ENCODE measurements at regions not wholly inside any gene's neighbourhood (a gene's known extent, or its start where the extent isn't known, plus 50 kb on each side); places are given as distances from the start of the nearest gene placed in this dataset.

DNA sequence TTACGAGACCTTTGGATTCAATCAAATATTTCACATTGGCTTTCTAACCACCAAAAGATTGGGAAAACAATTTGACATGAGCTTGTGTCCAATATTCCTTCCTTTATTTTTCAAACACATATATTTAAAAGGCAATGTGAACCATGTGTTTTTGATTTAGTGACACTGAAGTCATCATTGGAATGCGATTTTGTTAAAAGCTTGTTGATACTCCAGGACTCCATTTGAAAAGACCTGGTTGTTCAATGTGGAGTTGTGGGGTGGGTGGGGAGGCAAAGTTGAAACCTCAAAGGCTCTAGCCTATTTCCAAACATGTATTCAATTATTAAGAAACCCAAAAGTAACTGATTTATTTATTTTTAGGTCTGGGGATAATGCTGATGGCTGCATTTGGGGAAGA, 114.1 kb upstream of the TRIB2 start:
- TF ChIP-seq GATA2 (IDR thresholded peaks at IDR 0.05; ENCODE audit: low read depth, low read length) (no peak), GATA3 (IDR thresholded peaks at IDR 0.05; ENCODE audit: low read depth, low read length) (no peak)

DNA sequence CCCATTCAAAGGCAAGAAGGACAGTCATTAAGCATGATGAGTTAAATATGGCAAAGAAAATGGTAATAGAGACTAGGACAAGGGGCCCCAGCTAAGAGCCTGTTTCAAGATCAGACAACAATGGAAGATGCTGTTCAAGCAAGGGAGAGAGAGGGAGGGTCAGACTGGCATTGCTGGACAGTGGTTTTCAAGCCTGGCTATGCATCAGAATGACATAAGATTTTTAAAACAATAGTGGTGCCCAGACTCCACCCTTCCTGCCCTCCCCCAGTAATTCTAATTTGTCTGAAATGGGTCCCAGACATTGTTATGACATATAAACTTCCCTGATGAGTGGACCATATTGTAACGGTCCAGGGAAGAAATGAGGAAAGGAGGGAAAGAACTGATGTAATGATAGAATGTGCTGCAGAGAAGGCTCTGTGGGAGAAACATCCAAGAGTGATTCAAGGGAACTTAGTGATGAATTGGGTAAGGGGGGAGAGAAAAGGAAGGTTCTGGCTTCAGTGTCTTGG, 112.9 kb upstream of the TRIB2 start:
- TF ChIP-seq GATA2 (IDR thresholded peaks at IDR 0.05; ENCODE audit: low read depth, low read length) (no peak), GATA3 (IDR thresholded peaks at IDR 0.05; ENCODE audit: low read depth, low read length) (no peak)

DNA sequence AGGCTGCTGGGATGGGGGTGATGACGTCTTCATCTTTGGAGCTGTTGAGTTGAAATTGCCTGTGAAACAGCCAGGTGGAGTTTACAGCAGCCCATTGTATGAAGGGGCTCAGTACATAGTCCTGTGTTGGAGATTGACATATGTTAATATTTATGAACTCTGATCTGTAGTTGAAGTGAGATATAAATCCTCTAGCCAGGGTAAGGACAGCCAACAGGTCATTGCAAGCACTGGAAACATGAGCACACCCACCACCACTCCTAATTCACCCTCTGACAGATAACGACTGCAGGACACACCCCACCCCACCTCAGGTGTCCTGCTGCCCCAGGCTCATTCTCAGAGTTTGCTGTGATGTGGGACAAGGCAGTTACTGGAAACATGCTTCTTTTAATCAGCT, 112.4 kb upstream of the TRIB2 start:
- TF ChIP-seq GATA2 (IDR thresholded peaks at IDR 0.05; ENCODE audit: low read depth, low read length) (no peak), GATA3 (IDR thresholded peaks at IDR 0.05; ENCODE audit: low read depth, low read length) (no peak)

DNA sequence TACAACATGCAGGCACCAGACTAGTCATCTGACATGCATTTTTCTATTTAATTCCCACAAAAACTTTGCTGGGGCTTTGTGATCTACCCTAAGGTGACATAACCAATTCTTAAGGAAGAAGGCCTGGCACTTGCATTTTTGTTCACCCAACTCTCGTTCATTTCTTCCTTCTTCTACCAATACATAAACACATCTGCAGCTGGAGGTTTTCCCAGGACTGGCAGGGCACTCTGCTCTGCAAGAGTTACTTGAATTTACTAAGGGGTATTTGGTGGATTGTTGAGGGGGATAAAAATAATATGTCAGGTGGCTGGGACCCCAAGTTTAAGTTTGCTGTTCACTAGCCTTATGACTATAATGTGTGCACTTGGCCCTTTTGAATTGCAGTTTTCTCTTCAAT, 111.4 kb upstream of the TRIB2 start:
- TF ChIP-seq GATA2 (IDR thresholded peaks at IDR 0.05; ENCODE audit: low read depth, low read length) (no peak), GATA3 (IDR thresholded peaks at IDR 0.05; ENCODE audit: low read depth, low read length) (no peak)

DNA sequence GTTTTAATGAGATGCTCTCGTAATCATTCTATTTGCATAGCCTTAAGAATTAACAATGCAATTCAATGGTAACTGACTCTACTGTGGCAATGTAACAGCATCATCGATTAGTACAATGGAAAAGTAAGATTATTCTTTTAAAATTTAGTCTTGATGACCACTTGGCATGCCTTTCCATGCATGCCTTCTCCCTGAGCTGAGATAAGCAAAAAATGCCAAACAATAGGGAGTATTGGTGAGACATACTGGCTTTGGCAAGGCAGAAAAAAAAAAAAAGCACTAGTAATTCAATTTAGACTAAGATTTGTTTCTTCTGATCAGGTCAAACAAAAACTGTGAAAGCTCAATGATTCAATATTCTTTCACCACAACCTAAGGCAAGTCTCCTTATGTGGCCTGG, 110.8 kb upstream of the TRIB2 start:
- no peak for TF ChIP-seq GATA2 (IDR thresholded peaks at IDR 0.05; ENCODE audit: low read depth, low read length)
- TF ChIP-seq GATA3 (IDR thresholded peaks at IDR 0.05; ENCODE audit: low read depth, low read length), result no peak

DNA sequence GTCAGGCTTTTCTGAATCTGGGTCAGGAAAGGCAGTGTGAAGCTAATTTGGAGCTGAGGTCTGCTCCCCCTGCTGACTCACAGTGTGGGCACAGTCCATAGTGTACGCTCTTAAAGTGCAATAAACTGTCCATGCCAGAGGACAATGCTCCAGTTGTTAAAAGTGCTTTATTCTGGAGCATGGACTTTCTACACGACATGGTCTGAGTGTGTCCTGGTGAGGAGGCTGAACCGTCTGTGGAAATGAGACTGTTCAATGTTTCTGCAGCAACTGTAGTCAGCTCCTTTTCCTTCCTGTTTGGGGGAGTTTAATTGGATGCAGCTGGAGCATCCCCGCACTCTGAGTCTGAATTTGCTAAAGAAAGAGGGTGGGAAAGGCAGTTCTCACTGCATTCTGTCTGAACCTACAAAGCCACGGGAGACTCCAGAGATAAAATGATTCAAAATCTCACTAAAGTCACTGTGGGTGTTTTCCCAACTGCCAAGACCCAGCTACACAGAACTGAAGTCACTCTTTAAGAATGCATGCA, 110.2 kb upstream of the TRIB2 start:
- TF ChIP-seq GATA3 (IDR thresholded peaks at IDR 0.05; ENCODE audit: low read depth, low read length) (no peak), GATA2 (IDR thresholded peaks at IDR 0.05; ENCODE audit: low read depth, low read length) (no peak)

DNA sequence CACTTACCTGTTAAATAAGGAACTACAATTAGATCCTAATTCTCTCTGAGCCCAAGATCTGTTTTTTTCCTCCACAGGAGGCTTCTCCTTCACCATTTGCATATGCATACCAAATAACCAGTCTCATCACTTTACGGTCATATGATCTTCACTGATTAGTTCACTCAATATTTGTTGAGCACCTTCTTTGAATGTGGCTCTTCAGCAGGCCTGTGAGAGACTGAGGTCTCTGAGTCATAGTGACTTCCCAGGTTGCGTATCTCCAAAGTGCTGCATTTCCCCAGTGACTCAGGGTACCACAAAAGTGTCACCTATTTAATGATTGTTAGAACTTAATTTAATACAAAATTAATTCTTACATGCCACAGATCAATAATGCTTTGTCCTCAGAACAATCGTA, 108.8 kb upstream of the TRIB2 start:
- TF ChIP-seq GATA3 (IDR thresholded peaks at IDR 0.05; ENCODE audit: low read depth, low read length) (no peak), GATA2 (IDR thresholded peaks at IDR 0.05; ENCODE audit: low read depth, low read length) (no peak)

DNA sequence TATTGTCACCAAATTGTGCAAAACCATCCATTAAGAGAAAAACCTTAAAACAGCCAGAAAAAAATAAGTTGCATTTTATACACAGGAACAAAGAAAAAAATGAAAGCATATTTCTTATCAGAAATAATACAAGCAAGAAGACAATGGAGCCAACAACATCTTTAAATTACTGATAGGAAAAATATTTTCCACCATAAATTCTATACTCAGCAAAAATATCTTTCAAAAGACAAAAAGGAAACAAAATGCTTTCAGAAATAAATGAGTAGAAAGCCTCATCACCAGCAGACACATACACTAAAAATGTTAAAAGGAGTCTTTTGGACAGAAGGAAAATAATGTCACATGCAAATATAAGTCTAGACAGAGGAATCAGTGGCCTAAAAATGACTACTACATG, 106.4 kb upstream of the TRIB2 start:
- TF ChIP-seq GATA3 (IDR thresholded peaks at IDR 0.05; ENCODE audit: low read depth, low read length) (no peak), GATA2 (IDR thresholded peaks at IDR 0.05; ENCODE audit: low read depth, low read length) (no peak)

DNA sequence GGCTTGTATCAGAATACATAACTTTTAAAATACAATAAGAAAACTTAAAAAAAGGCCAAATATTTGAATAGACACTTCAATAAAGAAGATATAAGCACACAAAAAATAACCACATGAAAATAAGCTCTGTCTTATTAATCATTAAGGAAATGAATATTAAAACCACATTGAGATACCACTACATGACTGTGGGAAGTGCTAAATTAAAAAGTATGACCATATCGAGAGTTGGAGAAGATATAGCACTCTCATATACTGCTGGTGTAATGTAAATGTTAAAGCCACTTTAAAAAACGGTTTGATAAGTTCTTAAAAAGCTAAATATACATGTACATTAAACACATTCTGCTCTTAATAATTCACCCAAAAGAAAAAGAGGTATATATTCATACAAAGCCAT, 104.6 kb upstream of the TRIB2 start:
- TF ChIP-seq GATA3 (IDR thresholded peaks at IDR 0.05; ENCODE audit: low read depth, low read length), result no peak
- no peak for TF ChIP-seq GATA2 (IDR thresholded peaks at IDR 0.05; ENCODE audit: low read depth, low read length)

DNA sequence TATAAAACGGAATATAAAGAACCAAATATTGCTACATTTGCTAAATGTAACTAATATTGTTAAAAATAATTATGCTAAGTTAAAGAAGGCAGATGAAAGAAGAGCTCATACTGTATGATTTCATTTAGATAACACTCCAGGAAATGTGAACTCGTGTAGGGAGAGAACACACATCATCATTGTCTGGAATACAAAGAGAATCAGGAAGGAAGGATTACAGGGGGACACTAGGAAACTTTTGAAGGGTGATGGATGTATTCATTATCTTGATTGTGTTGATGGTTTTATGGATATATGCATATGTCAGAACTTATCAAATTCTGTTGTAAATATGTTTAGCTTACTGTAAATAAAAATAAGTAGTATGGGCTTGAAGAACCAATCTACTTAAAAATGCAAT, 104.1 kb upstream of the TRIB2 start:
- TF ChIP-seq GATA2 (IDR thresholded peaks at IDR 0.05; ENCODE audit: low read depth, low read length), result no peak
- peak; percentile 22; the same call in 1 of the 2 replicates for TF ChIP-seq GATA3 (IDR thresholded peaks at IDR 0.05; ENCODE audit: low read depth, low read length)

DNA sequence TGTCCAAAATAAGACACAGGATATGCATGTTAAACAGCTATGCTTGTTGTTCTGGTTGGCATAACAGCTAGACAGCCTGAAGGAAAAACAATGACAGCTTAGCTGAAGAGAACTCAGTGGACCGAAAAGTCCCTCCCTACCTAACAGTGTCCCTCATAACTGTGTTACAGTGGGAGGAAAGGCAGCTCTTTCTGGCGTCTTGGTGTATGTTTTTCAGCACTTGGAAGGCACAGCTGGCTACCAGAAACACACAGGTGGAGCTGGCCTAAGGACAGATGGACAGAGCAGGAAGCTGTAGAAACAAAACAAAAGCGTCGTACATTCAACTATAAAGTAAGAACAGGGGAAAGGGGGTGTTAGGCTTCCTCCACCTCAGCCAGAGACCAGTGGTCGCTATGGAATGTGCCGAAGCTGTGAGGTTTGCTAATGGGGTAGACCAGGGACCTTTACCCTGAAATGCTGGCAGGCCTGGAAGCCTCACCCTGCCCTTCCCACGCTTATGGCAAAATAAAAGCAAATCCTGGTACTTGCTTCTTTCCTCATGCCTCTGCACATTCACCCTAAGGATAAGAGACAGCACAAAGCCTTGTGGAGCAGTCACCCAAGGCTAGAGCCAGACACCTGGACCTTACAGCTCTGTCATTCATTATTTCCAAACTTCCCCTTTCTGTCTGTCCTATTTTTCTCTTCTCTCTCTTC, 103.5 kb upstream of the TRIB2 start:
- TF ChIP-seq GATA2 (IDR thresholded peaks at IDR 0.05; ENCODE audit: low read depth, low read length) (no peak), GATA3 (IDR thresholded peaks at IDR 0.05; ENCODE audit: low read depth, low read length) (no peak)

DNA sequence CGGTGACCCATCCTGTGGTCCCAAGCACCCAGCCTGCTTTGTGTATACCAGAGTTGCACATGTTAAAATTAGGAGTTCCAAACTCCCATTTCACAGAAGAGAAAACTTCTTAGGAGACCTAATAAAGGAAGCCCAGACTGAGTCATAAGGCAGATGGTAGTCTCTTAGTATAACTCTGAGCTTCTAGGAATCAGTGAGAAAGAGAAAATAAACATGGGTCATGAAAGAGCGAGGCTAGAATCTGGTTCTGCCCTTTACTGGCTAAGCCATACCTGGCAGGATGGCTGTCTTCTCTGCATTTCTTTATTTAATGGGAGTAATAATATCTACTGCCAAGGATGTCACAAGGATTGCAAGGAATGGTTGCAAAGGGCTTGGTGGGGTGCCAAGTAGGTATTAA, 101.2 kb upstream of the TRIB2 start:
- TF ChIP-seq GATA2 (IDR thresholded peaks at IDR 0.05; ENCODE audit: low read depth, low read length), result no peak
- no peak for TF ChIP-seq GATA3 (IDR thresholded peaks at IDR 0.05; ENCODE audit: low read depth, low read length)

DNA sequence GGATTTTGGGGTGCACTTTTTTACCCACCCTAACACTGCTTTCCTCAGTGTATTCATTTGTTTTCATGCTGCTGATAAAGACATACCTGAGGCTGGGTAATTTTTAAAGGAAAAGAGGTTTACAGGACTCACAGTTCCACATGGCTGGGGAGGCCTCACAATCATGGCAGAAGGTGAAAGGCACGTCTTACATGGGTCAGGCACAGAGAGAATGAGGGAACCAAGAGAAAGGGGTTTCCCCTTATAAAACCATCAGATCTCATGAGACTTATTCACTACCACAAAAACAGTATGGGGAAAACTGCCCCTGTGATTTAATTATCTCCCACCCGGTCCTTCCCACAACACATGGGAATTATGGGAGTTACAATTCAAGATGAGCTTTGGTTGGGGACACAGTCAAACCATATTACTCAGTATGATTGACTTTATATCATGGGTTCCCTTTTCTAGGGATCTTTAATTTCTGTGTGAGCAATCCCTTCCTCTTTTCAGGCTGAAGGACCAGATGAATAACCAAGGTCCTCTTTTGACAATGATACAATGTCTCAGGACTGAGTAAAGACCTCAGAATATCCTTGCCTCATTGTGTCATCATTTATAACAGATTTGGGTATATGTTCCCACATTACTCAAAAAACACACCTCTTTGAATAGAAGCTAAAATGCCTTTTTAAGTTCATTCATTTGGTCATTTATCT, 100.1 kb upstream of the TRIB2 start:
- no peak for TF ChIP-seq GATA3 (IDR thresholded peaks at IDR 0.05; ENCODE audit: low read depth, low read length)
- no peak for TF ChIP-seq GATA2 (IDR thresholded peaks at IDR 0.05; ENCODE audit: low read depth, low read length)

DNA sequence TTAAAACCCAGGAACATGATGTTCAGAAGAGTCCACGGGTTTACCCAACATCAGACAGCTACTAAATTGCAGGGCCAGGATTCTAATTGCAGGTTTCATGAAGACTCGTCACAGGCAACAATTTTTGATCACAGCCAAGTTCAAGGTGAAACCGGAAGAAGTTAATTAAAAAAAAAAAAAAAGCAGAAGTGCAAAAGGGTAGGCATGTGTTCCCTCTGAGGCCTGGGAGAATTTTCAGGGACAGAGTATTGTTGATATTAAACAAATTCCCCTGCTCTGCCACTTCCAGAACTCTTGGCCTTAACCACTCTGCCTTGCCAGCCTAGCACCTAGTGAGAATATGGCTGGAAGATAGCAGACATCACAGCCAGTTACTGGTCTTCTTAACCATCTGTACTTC, 99.4 kb upstream of the TRIB2 start:
- TF ChIP-seq GATA3 (IDR thresholded peaks at IDR 0.05; ENCODE audit: low read depth, low read length) (no peak), GATA2 (IDR thresholded peaks at IDR 0.05; ENCODE audit: low read depth, low read length) (no peak)

DNA sequence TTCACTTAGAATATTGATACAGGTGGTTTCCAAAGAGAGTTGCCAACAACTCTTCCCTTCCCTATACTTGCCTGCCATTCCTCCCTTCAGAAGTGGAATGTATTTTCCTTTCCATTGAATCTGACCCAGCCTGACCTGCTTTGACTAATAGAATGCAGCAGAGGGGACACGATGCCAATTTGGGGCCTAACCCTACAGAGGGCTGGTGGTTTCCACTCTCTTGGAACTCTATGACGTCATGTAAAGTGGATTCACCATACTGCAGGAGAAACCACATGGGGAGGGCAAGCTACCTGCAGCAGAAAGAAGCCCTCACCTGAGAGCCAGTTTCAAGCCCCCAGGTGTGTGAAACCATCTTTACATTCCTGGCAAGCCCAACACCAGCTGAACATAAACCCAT, 98.9 kb upstream of the TRIB2 start:
- TF ChIP-seq GATA3 (IDR thresholded peaks at IDR 0.05; ENCODE audit: low read depth, low read length) (no peak), GATA2 (IDR thresholded peaks at IDR 0.05; ENCODE audit: low read depth, low read length) (no peak)

All from SH-SY5Y (cell line).